ENCODE measurements at regions not wholly inside any gene's neighbourhood (a gene's known extent, or its start where the extent isn't known, plus 50 kb on each side); places are given as distances from the start of the nearest gene placed in this dataset.

DNA sequence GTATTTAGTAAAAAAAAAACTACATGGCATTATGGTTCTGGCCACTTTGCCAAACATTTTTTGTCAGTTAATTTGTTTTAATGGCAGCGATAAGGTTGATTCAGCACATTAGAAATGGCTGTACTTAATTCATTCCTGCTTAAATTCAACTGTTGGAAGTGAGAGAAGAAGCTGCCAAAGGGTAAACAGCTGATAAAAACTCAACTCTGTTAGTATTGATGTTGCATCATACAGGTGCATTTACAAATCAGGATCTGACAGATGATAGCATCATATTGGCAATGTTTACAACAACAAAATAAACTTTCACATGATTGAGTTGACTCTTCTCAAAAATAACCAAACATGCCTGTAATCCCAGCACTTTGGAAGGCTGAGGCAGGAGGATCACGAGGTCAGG, 444.3 kb downstream of the IPMK start (continued):
- TF ChIP-seq, protein P1, sequence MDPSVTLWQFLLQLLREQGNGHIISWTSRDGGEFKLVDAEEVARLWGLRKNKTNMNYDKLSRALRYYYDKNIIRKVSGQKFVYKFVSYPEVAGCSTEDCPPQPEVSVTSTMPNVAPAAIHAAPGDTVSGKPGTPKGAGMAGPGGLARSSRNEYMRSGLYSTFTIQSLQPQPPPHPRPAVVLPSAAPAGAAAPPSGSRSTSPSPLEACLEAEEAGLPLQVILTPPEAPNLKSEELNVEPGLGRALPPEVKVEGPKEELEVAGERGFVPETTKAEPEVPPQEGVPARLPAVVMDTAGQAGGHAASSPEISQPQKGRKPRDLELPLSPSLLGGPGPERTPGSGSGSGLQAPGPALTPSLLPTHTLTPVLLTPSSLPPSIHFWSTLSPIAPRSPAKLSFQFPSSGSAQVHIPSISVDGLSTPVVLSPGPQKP (IDR thresholded peaks at IDR 0.05; ENCODE audit: low read depth, low read length): no peak

DNA sequence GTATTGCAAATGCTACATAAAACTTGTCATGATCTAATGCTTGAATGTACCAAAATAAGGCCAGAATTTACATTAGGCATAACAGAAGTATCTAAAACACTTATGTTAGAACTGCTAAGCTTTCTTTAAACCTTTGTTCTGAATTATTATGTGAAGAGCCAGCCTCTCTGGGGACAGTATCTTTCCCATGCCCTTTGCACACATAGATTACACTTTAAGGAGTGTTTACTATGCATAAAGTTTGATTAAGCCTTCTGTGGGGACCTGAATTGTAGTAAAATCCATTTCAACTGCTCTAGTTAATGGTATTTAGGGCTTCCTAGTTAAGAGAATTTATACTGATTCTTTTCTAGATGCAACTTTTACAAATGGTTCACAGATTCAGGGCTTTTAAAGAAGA, 444.7 kb downstream of the IPMK start:
- no peaks in the 10 kb centered on the region for H3K27me3 ChIP-seq (replicated peaks in 1 of 2; ENCODE audit: control insufficient read depth in 2 of 2, insufficient read depth in 2 of 2, low read length in 1 of 2)
- H3K36me3 ChIP-seq (ENCODE audit: control insufficient read depth in 2 of 2, insufficient read depth in 2 of 2, low read length in 1 of 2): no peaks in the 10 kb centered on the region
- no peak overlapping the region for H3K4me3 ChIP-seq
- no TSS peak for BruUV-seq (replicated peaks)
- CTCF ChIA-PET: no interaction called here
- SMC1A ChIA-PET (ENCODE audit: uncharacterized antibody, unreplicated experiment): no interaction called here
- no peaks in the 10 kb centered on the region for H4K20me1 ChIP-seq (ENCODE audit: control insufficient read depth, insufficient read depth)
- H3K4me2 ChIP-seq (ENCODE audit: control insufficient read depth, insufficient read depth): no peak overlapping the region
- POLR2A ChIA-PET: no interaction called here
- H3K9ac ChIP-seq (ENCODE audit: control insufficient read depth, insufficient read depth, low read length): no peak overlapping the region
- FAIRE-seq: no peak
- in situ Hi-C loops (cut with MboI): no loop called here
- TF ChIP-seq, protein P2, sequence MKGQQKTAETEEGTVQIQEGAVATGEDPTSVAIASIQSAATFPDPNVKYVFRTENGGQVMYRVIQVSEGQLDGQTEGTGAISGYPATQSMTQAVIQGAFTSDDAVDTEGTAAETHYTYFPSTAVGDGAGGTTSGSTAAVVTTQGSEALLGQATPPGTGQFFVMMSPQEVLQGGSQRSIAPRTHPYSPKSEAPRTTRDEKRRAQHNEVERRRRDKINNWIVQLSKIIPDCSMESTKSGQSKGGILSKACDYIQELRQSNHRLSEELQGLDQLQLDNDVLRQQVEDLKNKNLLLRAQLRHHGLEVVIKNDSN (IDR thresholded peaks at IDR 0.05; ENCODE audit: borderline replicate concordance, extremely low read length, insufficient read depth, low read depth, low read length): no peak
- TF ChIP-seq TCF12 (IDR thresholded peaks at IDR 0.05; ENCODE audit: low read depth, low read length): no peak
- TF ChIP-seq, protein P3, sequence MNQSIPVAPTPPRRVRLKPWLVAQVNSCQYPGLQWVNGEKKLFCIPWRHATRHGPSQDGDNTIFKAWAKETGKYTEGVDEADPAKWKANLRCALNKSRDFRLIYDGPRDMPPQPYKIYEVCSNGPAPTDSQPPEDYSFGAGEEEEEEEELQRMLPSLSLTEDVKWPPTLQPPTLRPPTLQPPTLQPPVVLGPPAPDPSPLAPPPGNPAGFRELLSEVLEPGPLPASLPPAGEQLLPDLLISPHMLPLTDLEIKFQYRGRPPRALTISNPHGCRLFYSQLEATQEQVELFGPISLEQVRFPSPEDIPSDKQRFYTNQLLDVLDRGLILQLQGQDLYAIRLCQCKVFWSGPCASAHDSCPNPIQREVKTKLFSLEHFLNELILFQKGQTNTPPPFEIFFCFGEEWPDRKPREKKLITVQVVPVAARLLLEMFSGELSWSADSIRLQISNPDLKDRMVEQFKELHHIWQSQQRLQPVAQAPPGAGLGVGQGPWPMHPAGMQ (IDR thresholded peaks at IDR 0.05; ENCODE audit: borderline replicate concordance): no peak
- TF ChIP-seq, protein P4, sequence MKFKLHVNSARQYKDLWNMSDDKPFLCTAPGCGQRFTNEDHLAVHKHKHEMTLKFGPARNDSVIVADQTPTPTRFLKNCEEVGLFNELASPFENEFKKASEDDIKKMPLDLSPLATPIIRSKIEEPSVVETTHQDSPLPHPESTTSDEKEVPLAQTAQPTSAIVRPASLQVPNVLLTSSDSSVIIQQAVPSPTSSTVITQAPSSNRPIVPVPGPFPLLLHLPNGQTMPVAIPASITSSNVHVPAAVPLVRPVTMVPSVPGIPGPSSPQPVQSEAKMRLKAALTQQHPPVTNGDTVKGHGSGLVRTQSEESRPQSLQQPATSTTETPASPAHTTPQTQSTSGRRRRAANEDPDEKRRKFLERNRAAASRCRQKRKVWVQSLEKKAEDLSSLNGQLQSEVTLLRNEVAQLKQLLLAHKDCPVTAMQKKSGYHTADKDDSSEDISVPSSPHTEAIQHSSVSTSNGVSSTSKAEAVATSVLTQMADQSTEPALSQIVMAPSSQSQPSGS (IDR thresholded peaks at IDR 0.05; ENCODE audit: low read length): no peak
- no peak for TF ChIP-seq FOXK2 (IDR thresholded peaks at IDR 0.05)
- no peak for ATAC-seq
- H3K4me1 ChIP-seq (ENCODE audit: control insufficient read depth, insufficient read depth, low read length): no peaks in the 10 kb centered on the region
- no peaks in the 10 kb centered on the region for H3K9me3 ChIP-seq (replicated peaks; ENCODE audit: control insufficient read depth, insufficient read depth, low read length)
- intact Hi-C loops (cut with micrococcal nuclease; ENCODE audit: unreplicated experiment): no loop called here
- RAD21 ChIA-PET (ENCODE audit: unreplicated experiment): no interaction called here
- no peaks in the 10 kb centered on the region for H3K79me2 ChIP-seq (ENCODE audit: control insufficient read depth, insufficient read depth, low read length)
- H3K27ac ChIP-seq (ENCODE audit: control insufficient read depth, insufficient read depth): no peak overlapping the region
- H2AFZ ChIP-seq (ENCODE audit: control insufficient read depth, low read depth, low read length): no peak overlapping the region
- DNase-seq (ENCODE audit: low read depth, low spot score): no peak

Measured in GM12878 (cell line).